Muscle of back (tissue), 3 donors: ENCODE measurements at regions not wholly inside any gene's neighbourhood (a gene's known extent, or its start where the extent isn't known, plus 50 kb on each side); places are given as distances from the start of the nearest gene placed in this dataset.

Experiments
- DNase-seq, 3 donors: peaks; one replicate each; pipeline versions ENCODE4 v3.0.0 to v3.0.0-alpha.2; 2013

- DNase-seq = no peak
Observed at GRCh38 chrX:125378205-125378604, 58.5 kb downstream of the TEX13C start.

GRCh38 chrX:125378770-125379169 is 59.1 kb downstream of the TEX13C start:
- DNase-seq = no peak

GRCh38 chrX:125382148-125382628 is 62.5 kb downstream of the TEX13C start:
- DNase-seq = no peak

GRCh38 chrX:125382889-125383288 is 63.2 kb downstream of the TEX13C start:
- no peak for DNase-seq

- DNase-seq = no peak
Observed at GRCh38 chrX:125384867-125385266, 65.2 kb downstream of the TEX13C start.

- DNase-seq = no peak
Observed at GRCh38 chrX:125387945-125388344, 68.3 kb downstream of the TEX13C start.

GRCh38 chrX:125394449-125394848 is 74.8 kb downstream of the TEX13C start:
- no peak for DNase-seq

GRCh38 chrX:125395626-125396025 is 76.0 kb downstream of the TEX13C start:
- DNase-seq = no peak

- no peak for DNase-seq
Observed at GRCh38 chrX:125398959-125399440, 79.3 kb downstream of the TEX13C start.

GRCh38 chrX:125402807-125403206 is 83.1 kb downstream of the TEX13C start:
- no peak for DNase-seq

- DNase-seq = no peak
Observed at GRCh38 chrX:125404667-125405160, 85.0 kb downstream of the TEX13C start.

- no peak for DNase-seq
Observed at GRCh38 chrX:125405339-125405738, 85.7 kb downstream of the TEX13C start.

GRCh38 chrX:125407314-125407713 is 87.6 kb downstream of the TEX13C start:
- DNase-seq = no peak

GRCh38 chrX:125420809-125421208 is 101.1 kb downstream of the TEX13C start:
- DNase-seq = no peak

- no peak for DNase-seq
Observed at GRCh38 chrX:125422986-125423385, 103.3 kb downstream of the TEX13C start.

- DNase-seq = no peak
Observed at GRCh38 chrX:125424536-125424935, 104.9 kb downstream of the TEX13C start.

GRCh38 chrX:125436855-125437254 is 117.2 kb downstream of the TEX13C start:
- peak in 2 of 3 donors; percentile 2 to 5 for DNase-seq

GRCh38 chrX:125439194-125439849 is 119.7 kb downstream of the TEX13C start:
- no peak for DNase-seq

GRCh38 chrX:125444659-125445058 is 125.0 kb downstream of the TEX13C start:
- DNase-seq = peak in 2 of 3 donors; percentile 2 to 34

GRCh38 chrX:125475482-125475881 is 155.8 kb downstream of the TEX13C start:
- no peak for DNase-seq

GRCh38 chrX:125492439-125492838 is 172.8 kb downstream of the TEX13C start:
- no peak for DNase-seq

- peak in 1 of 3 donors; percentile 0 for DNase-seq
Observed at GRCh38 chrX:125493004-125493403, 173.3 kb downstream of the TEX13C start.

- DNase-seq = no peak
Observed at GRCh38 chrX:125497667-125498066, 178.0 kb downstream of the TEX13C start.

- DNase-seq = no peak
Observed at GRCh38 chrX:125503769-125504168, 184.1 kb downstream of the TEX13C start.
